ENCODE measurements at regions not wholly inside any gene's neighbourhood (a gene's known extent, or its start where the extent isn't known, plus 50 kb on each side); places are given as distances from the start of the nearest gene placed in this dataset.

GRCh38 chr2:204321027-204321800 lies 224.1 kb upstream of the PARD3B start:
- Histone ChIP-seq H3K27ac (ENCODE audit: low read length in 2 of 2) (no peak overlapping the region), H3K9me3 (ENCODE audit: control extremely low read depth in 1 of 3, control insufficient read depth in 2 of 3, insufficient read depth in 1 of 3, low read length in 2 of 3) (no peaks in the 10 kb centered on the region), H2AFZ (ENCODE audit: insufficient read depth, low read depth, low read length, poor library complexity, severe bottlenecking) (no peak overlapping the region), H4K20me1 (ENCODE audit: control insufficient read depth, insufficient read depth, low read length, poor library complexity, severe bottlenecking) (no peaks in the 10 kb centered on the region), H3K79me2 (ENCODE audit: control insufficient read depth, insufficient read depth, low read length) (no peaks in the 10 kb centered on the region), H3K9ac (ENCODE audit: low read length) (no peak overlapping the region), H3K36me3 (replicated peaks in 1 of 2; ENCODE audit: control extremely low read depth in 1 of 2, control insufficient read depth in 1 of 2, extremely low read depth in 1 of 2, insufficient read depth in 2 of 2, low read length in 1 of 2) (no peaks in the 10 kb centered on the region), H3K27me3 (replicated peaks in 1 of 4; ENCODE audit: control extremely low read depth in 1 of 4, control insufficient read depth in 3 of 4, insufficient read depth in 4 of 4, low read length in 3 of 4) (no peaks in the 10 kb centered on the region), H3K4me3 (ENCODE audit: control extremely low read depth in 1 of 5, extremely low read depth in 1 of 5, insufficient read depth in 1 of 5, low read depth in 2 of 5, low read length in 4 of 5) (no peak overlapping the region), H3K4me1 (ENCODE audit: control insufficient read depth in 2 of 2, insufficient read depth in 2 of 2, low read length in 2 of 2) (no peaks in the 10 kb centered on the region), H3K4me2 (replicated peaks; ENCODE audit: low read depth, low read length, poor library complexity, severe bottlenecking) (no peak overlapping the region)
- intact Hi-C loops (cut with micrococcal nuclease): loop anchor here (10.0 kb wide), 1 partner anchor 1494 kb away; no protein-coding TSS in a partner anchor
- TF ChIP-seq CTCF (IDR thresholded peaks at IDR 0.05) (no peak), EZH2 (IDR thresholded peaks at IDR 0.05; ENCODE audit: borderline replicate concordance, insufficient read depth, low read depth, low read length, poor library complexity, severe bottlenecking) (no peak)
- H3K9me3 Mint-ChIP-seq (ENCODE audit: insufficient read depth): no peaks in the 10 kb centered on the region
- ATAC-seq (ENCODE audit: low read depth): no peak
- DNase-seq: no peak
- no peak overlapping the region for H3K4me3 Mint-ChIP-seq
- H3K27ac Mint-ChIP-seq: no peak overlapping the region
- peaks cover 9% of the 10 kb centered on the region for H3K27me3 Mint-ChIP-seq
- ChIA-PET POLR2A (no interaction called here), CTCF (no interaction called here)
- peaks cover 1% of the 10 kb centered on the region for H3K4me1 Mint-ChIP-seq
- 87% methylated on average over 10 of the region's 10 CpGs for WGBS (ENCODE audit: insufficient coverage)
